ENCODE measurements at regions not wholly inside any gene's neighbourhood (a gene's known extent, or its start where the extent isn't known, plus 50 kb on each side); places are given as distances from the start of the nearest gene placed in this dataset.

DNA sequence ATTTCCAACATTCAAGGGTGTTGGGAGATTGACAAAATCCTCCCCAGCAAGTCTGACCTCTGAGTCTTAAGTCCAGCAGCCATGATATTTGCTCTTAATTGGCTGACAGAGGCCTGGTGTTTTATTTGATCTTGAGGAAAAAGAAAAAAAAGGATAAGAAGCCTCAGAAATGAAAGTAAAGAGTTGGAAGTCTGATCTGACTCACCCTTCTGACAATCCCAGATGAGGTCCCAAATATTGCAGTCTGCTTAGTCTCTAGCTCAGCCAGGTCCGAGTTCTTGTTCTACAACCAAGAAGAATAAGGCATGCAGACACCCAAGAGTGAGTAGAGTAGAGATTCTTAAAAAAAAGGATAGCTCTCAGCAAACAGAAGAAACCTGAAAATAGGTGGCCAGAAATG lies 632.5 kb upstream of the ST8SIA4 start:
- no peak for TF ChIP-seq MXI1 (conservative IDR thresholded peaks at IDR 0.05; ENCODE audit: poor library complexity, severe bottlenecking)
- TF ChIP-seq, protein P1, sequence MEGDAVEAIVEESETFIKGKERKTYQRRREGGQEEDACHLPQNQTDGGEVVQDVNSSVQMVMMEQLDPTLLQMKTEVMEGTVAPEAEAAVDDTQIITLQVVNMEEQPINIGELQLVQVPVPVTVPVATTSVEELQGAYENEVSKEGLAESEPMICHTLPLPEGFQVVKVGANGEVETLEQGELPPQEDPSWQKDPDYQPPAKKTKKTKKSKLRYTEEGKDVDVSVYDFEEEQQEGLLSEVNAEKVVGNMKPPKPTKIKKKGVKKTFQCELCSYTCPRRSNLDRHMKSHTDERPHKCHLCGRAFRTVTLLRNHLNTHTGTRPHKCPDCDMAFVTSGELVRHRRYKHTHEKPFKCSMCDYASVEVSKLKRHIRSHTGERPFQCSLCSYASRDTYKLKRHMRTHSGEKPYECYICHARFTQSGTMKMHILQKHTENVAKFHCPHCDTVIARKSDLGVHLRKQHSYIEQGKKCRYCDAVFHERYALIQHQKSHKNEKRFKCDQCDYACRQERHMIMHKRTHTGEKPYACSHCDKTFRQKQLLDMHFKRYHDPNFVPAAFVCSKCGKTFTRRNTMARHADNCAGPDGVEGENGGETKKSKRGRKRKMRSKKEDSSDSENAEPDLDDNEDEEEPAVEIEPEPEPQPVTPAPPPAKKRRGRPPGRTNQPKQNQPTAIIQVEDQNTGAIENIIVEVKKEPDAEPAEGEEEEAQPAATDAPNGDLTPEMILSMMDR (IDR thresholded peaks at IDR 0.05; ENCODE audit: poor library complexity, severe bottlenecking) = no peak
- no peak for TF ChIP-seq EZH2 (IDR thresholded peaks at IDR 0.05; ENCODE audit: borderline replicate concordance, insufficient read depth, low read length, poor library complexity, severe bottlenecking)
- TF ChIP-seq EP300 (conservative IDR thresholded peaks at IDR 0.05; ENCODE audit: poor library complexity, severe bottlenecking) = no peak
